ENCODE measurements at regions not wholly inside any gene's neighbourhood (a gene's known extent, or its start where the extent isn't known, plus 50 kb on each side); places are given as distances from the start of the nearest gene placed in this dataset.
"Not testable (repeated sequence)": the region's sequence is repeated elsewhere in the genome, so short reads cannot be mapped to it uniquely, and the experiment has no call there.

DNA sequence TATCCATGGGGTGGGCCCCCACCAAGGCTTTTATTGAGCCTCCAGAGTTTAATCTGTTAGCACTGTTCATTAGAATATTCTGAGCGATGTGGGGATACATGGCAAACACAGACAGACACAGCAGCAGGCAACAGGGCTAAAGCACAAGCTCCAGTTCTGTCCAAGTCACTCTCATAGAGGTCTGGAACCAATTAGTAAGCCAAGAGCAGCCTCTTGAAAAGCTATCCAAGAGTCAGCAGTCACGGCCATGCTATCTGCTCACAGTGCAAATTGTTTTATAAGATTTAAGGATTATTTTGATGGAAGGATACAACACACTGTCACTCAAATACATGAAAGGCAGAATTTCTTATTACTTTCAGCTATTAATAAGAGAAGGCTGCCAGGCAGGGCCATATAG lies 86.4 kb upstream of the DGKB start:
- DNase-seq (ENCODE audit: low read depth) = no peak
- no peak overlapping the region for H3K4me3 ChIP-seq (ENCODE audit: low read depth, low read length)
- TF ChIP-seq, protein P1, sequence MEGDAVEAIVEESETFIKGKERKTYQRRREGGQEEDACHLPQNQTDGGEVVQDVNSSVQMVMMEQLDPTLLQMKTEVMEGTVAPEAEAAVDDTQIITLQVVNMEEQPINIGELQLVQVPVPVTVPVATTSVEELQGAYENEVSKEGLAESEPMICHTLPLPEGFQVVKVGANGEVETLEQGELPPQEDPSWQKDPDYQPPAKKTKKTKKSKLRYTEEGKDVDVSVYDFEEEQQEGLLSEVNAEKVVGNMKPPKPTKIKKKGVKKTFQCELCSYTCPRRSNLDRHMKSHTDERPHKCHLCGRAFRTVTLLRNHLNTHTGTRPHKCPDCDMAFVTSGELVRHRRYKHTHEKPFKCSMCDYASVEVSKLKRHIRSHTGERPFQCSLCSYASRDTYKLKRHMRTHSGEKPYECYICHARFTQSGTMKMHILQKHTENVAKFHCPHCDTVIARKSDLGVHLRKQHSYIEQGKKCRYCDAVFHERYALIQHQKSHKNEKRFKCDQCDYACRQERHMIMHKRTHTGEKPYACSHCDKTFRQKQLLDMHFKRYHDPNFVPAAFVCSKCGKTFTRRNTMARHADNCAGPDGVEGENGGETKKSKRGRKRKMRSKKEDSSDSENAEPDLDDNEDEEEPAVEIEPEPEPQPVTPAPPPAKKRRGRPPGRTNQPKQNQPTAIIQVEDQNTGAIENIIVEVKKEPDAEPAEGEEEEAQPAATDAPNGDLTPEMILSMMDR (IDR thresholded peaks at IDR 0.05; ENCODE audit: insufficient read depth, low read depth, low read length) = no peak

DNA sequence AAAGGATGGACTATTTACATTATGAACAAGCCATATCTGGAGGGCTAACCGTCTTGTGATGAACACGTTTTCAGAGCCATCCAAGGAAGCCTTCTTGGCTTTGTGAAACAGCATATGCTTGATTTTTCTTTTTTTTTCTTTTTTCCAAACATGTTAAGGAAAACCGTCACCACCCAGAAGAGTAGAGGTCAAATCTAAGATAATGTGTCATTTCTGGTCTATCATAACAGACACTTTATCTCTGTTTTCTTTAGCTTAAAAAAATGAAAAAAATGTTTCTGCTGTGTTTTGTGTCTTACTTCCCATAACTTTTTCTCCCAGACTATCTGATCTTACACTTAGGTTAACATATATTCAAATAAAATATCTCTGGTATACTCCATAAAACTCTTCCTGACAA lies 76.1 kb upstream of the DGKB start:
- no peak overlapping the region for H3K4me3 ChIP-seq (ENCODE audit: low read depth, low read length)
- DNase-seq (ENCODE audit: low read depth) = no peak
- TF ChIP-seq, protein P1 (IDR thresholded peaks at IDR 0.05; ENCODE audit: insufficient read depth, low read depth, low read length) = no peak

DNA sequence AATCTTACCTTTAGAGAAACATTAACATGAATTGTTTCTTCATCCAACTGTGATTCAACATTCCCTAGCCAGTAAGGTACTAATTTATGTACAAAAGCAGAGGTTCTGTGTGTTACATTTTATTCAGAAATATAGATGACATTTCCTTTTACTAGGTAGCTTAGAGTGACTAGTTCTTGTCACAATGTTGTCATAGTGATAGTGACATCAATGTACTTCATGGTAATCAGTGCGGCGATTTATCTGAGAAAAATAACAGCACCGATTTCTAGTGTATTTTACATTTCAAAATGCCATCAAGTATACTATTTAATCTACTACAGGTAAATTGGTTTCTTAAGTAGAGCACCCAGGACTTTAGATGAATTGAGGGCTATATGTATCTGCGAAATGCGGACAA lies 72.1 kb upstream of the DGKB start:
- no peak for DNase-seq (ENCODE audit: low read depth)
- H3K4me3 ChIP-seq (ENCODE audit: low read depth, low read length) = no peak overlapping the region
- TF ChIP-seq, protein P1 (IDR thresholded peaks at IDR 0.05; ENCODE audit: insufficient read depth, low read depth, low read length) = no peak

DNA sequence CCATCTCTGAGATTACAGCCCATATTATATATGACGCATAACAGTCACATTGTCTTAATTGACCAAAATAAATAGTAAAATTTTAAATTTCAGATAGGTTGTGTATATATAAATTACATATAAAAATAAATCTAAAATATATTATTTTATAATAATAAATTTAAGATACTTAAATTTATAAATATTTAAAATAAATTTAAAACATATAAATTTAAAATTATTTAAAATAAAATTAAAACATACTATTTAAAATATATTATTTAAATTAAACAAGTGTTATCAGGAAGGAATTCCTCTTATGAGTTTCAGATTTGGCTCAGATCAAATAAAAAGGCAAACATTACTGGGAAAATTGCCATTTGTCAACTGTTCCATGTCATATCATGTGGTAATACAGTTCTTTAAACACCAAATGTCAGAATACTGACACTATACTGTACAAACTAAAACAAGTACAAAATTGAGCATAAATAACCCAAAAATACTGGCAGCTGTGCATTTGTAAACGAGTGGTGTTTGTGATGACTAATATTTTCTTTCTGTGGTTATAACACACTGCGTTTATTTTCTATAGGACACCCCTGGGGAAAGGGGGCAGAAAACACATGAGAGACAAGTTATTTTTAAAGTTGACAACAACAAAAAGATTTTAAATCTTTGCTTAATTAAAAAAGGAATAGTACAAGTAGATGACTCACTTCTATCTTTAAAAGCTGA lies 71.3 kb upstream of the DGKB start:
- TF ChIP-seq, protein P1 (IDR thresholded peaks at IDR 0.05; ENCODE audit: insufficient read depth, low read depth, low read length) = no peak
- H3K4me3 ChIP-seq (ENCODE audit: low read depth, low read length) = no peak overlapping the region
- DNase-seq (ENCODE audit: low read depth) = no peak

DNA sequence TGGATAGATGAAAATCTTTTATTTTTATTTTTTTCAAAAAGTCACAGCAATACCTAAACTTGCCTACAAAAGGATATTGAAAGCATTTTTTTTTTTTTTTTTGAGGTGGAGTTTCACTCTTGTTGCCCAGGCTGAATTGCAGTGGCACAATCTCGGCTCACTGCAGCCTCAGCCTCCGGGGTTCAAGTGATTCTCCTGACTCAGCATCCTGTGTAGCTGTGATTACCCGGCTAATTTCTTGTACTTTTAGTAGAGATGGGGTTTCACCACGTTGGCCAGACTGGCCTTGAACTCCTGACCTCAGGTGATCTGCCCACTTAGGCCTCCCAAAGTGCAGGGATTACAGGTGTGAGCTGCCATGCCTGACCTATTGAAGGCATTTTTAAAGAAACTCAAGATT lies 69.1 kb upstream of the DGKB start:
- H3K4me3 ChIP-seq (ENCODE audit: low read depth, low read length); DNase-seq (ENCODE audit: low read depth): not testable (repeated sequence)

DNA sequence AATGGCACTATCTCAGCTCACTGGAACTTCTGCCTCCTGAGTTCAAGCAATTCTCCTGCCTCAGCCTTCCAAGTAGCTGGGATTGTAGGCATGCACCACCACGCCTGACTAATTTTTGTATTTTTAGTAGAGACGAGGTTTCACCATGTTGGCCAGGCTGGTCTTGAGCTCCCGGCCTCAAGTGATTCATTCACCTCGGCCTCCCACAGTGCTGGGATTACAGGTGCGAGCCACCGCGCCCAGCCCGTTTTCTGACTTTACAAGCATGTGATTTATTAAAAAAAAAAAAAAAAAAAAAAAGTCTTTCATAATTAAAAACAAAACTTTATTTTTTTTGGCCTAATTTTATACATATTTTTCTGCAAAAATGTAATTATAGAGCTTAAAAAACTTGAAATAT lies 64.8 kb upstream of the DGKB start:
- not testable (repeated sequence) for DNase-seq (ENCODE audit: low read depth); H3K4me3 ChIP-seq (ENCODE audit: low read depth, low read length)

DNA sequence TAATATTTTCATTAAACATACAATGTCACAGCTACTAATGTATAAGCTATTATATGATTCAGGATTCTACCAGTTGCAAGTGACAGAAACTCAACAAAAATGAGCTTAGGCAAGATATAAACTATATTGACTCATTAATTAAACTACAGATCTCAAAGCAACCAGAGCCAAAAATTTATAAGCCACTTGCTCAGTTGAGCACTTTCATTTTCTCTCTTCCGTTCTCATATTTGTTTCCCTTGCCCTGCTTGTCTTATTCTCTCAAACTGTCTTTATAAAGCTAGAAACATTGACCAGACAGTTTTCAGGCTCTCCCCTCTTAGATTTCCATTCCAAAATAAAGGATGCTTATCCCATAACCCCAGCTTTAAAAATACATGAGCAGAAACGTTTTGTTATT lies 60.2 kb upstream of the DGKB start:
- TF ChIP-seq, protein P1 (IDR thresholded peaks at IDR 0.05; ENCODE audit: insufficient read depth, low read depth, low read length) = no peak
- no peak overlapping the region for H3K4me3 ChIP-seq (ENCODE audit: low read depth, low read length)
- no peak for DNase-seq (ENCODE audit: low read depth)

DNA sequence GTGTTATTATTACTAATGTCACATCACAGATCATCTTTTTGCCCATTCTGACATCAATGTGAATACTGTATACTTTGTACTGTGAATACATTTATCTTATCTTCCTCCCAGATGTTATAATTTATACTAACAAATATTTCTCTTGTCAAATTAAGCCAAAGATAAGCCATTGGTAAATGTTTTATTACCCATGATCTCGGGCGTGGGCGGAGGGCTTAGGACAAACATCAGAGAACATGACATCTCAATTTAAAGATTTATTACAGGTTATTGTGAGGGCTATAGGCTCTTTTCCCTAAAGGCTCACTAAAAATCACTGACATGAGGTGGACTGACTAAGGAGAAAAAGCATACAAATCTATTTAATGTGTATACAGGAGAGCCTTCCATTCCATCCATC lies 58.2 kb upstream of the DGKB start:
- no peak for DNase-seq (ENCODE audit: low read depth)
- no peak overlapping the region for H3K4me3 ChIP-seq (ENCODE audit: low read depth, low read length)
- TF ChIP-seq, protein P1 (IDR thresholded peaks at IDR 0.05; ENCODE audit: insufficient read depth, low read depth, low read length) = no peak
